ENCODE measurements at regions not wholly inside any gene's neighbourhood (a gene's known extent, or its start where the extent isn't known, plus 50 kb on each side); places are given as distances from the start of the nearest gene placed in this dataset.

DNA sequence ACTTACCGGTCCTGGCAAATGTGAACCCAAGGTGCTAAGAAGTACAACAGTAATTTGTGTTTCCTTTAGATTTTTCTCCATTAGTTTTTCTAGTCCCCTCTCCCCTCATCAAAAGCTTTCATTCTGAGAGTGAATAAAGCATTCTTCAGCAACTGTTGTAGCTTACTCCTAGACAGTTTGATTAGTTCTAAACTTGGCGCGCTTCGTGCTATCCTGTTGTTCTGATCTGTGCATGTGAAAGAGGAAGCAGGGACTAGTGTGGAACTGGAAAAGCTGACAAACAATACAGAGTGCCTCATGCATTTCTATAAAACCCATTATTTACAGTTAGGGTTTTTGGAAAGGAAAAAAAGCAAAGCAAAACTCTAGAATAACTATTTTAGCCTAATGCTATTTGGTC lies 556.9 kb upstream of the SLIT2 start:
- TF ChIP-seq POLR2A (IDR thresholded peaks at IDR 0.05): no peak
- TF ChIP-seq, protein P1, sequence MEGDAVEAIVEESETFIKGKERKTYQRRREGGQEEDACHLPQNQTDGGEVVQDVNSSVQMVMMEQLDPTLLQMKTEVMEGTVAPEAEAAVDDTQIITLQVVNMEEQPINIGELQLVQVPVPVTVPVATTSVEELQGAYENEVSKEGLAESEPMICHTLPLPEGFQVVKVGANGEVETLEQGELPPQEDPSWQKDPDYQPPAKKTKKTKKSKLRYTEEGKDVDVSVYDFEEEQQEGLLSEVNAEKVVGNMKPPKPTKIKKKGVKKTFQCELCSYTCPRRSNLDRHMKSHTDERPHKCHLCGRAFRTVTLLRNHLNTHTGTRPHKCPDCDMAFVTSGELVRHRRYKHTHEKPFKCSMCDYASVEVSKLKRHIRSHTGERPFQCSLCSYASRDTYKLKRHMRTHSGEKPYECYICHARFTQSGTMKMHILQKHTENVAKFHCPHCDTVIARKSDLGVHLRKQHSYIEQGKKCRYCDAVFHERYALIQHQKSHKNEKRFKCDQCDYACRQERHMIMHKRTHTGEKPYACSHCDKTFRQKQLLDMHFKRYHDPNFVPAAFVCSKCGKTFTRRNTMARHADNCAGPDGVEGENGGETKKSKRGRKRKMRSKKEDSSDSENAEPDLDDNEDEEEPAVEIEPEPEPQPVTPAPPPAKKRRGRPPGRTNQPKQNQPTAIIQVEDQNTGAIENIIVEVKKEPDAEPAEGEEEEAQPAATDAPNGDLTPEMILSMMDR (IDR thresholded peaks at IDR 0.05): no peak

Data from heart left ventricle (tissue), 13 donors.